A549 (cell line): ENCODE measurements at regions not wholly inside any gene's neighbourhood (a gene's known extent, or its start where the extent isn't known, plus 50 kb on each side); places are given as distances from the start of the nearest gene placed in this dataset.

Experiments
- ATAC-seq, 2 experiments: fragments of 200-7000 bp in 1 of 2; fragments of >200 bp in 1 of 2; cut with Nextera tagmentation in 1 of 2; cut with Tn5 transposase in 1 of 2; 3 replicates each; pipeline versions ENCODE4 v1.8.0 to v1.9.1; 2018 to 2020; ENCODE audit warnings: mild to moderate bottlenecking in 1 of 2, moderate library complexity in 1 of 2
- CTCF ChIA-PET: fragments of 300-600 bp; sonication (Branson Sonifier 250); formaldehyde crosslinking; extraction: SDS; loops from one replicate; lab custom pipeline; 2021; ENCODE audit warnings: antibody characterized with exemption, inconsistent platforms; lab: Yijun Ruan, JAX
- POLR2A ChIA-PET: fragments of 350-600 bp; formaldehyde crosslinking; extraction: SDS; loops from one replicate; lab custom pipeline; 2021; ENCODE audit warnings: antibody characterized with exemption, inconsistent platforms; lab: Yijun Ruan, JAX
- DNase-seq, 2 experiments: peaks; one replicate each; pipeline versions ENCODE4 v3.0.0 to v3.0.0-alpha.2; 2011 to 2016; ENCODE audit warnings: low read depth in 1 of 2, low spot score in 1 of 2
- FAIRE-seq: peaks from 2 replicates; lab custom pipeline; 2011; peaks lifted over from hg19 to GRCh38; lab: Jason Lieb, UNC
- H3K27ac ChIP-seq, 2 experiments: fragments of >200 bp; sonication (Bioruptor Twin); formaldehyde crosslinking; 3 replicates each; pipeline ENCODE4 v1.5.1; 2016 to 2017
- H3K4me1 ChIP-seq: fragments of >200 bp; sonication (Bioruptor Twin); formaldehyde crosslinking; 3 replicates; pipeline ENCODE4 v1.6.1; 2016
- H3K4me2 ChIP-seq: fragments of >200 bp; sonication (Bioruptor Twin); formaldehyde crosslinking; 3 replicates; pipeline ENCODE4 v1.6.1; 2016
- H3K4me3 ChIP-seq: fragments of >200 bp; sonication (Bioruptor Twin); formaldehyde crosslinking; 3 replicates; pipeline ENCODE4 v1.5.1; 2016
- H3K9me3 ChIP-seq: fragments of >200 bp; sonication (Bioruptor Twin); formaldehyde crosslinking; 3 replicates; pipeline ENCODE4 v1.6.1; 2016
- CHD2 ChIP-seq: fragments of 150-350 bp; IDR thresholded peaks from 2 replicates; pipeline ENCODE4 v1.6.1; 2014; ENCODE audit warnings: low read length; ENCODE audit not compliant: partially characterized antibody
- EP300 ChIP-seq, 2 experiments: fragments of >200 bp; sonication (Bioruptor Twin); formaldehyde crosslinking; IDR thresholded peaks; 2 replicates in 1 of 2; 3 replicates in 1 of 2; pipeline ENCODE4 v1.6.1; 2016 to 2017
- FOSB ChIP-seq: fragments of 250-450 bp; sonication (Bioruptor Pico); IDR thresholded peaks from 2 replicates; pipeline ENCODE4 v1.5.0; 2020; ENCODE audit warnings: mild to moderate bottlenecking, moderate library complexity
- FOSL2 ChIP-seq, 2 experiments: fragments of 450-650 bp in 1 of 2; fragments of >200 bp in 1 of 2; sonication (Bioruptor Twin) in 1 of 2; formaldehyde crosslinking; IDR thresholded peaks; 2 replicates each; pipeline versions ENCODE4 v1.5.0 to v1.6.1; 2016 to 2020; ENCODE audit warnings: mild to moderate bottlenecking in 1 of 2, moderate library complexity in 1 of 2
- FOXS1 ChIP-seq: fragments of 250-450 bp; sonication (Bioruptor Pico); IDR thresholded peaks from 2 replicates; pipeline ENCODE4 v1.5.0; 2020; ENCODE audit warnings: mild to moderate bottlenecking, moderate library complexity
- JUN ChIP-seq, 2 experiments: fragments of >200 bp; sonication (Bioruptor Twin); formaldehyde crosslinking; IDR thresholded peaks; 2 replicates in 1 of 2; 3 replicates in 1 of 2; pipeline ENCODE4 v1.6.1; 2016 to 2017
- KDM1A ChIP-seq: fragments of 200-600 bp; sonication (generic); IDR thresholded peaks from 2 replicates; pipeline ENCODE4 v1.6.1; 2016; ENCODE audit warnings: low read depth, mild to moderate bottlenecking
- PBX3 ChIP-seq: IDR thresholded peaks from 2 replicates; pipeline ENCODE4 v1.6.1; 2012
- PHF8 ChIP-seq: fragments of 200-600 bp; sonication (generic); IDR thresholded peaks from 2 replicates; pipeline ENCODE4 v1.6.1; 2016; ENCODE audit warnings: low read depth, mild to moderate bottlenecking, antibody characterized with exemption, moderate library complexity, borderline replicate concordance
- POLR2AphosphoS2 ChIP-seq: conservative IDR thresholded peaks from 2 replicates; pipeline ENCODE4 v1.6.1; 2012; ENCODE audit warnings: low read length, improper control_type of control experiment, inconsistent platforms
- RARB ChIP-seq: fragments of 250-450 bp; sonication (Bioruptor Pico); IDR thresholded peaks from 2 replicates; pipeline ENCODE4 v1.8.0; 2021; ENCODE audit warnings: mild to moderate bottlenecking, moderate library complexity
- RCOR1 ChIP-seq: fragments of 150-350 bp; IDR thresholded peaks from 2 replicates; pipeline ENCODE4 v1.6.1; 2014; ENCODE audit warnings: antibody characterized with exemption, low read length, low read depth
- REST ChIP-seq: fragments of 200-600 bp; sonication (generic); IDR thresholded peaks from 2 replicates; pipeline ENCODE4 v1.6.1; 2016; ENCODE audit warnings: antibody characterized with exemption, mild to moderate bottlenecking, moderate library complexity
- SREBF2 ChIP-seq: fragments of 450-650 bp; IDR thresholded peaks from 2 replicates; pipeline ENCODE4 v1.6.1; 2014; ENCODE audit warnings: mild to moderate bottlenecking, moderate library complexity
- ZFP36 ChIP-seq: fragments of 450-650 bp; IDR thresholded peaks from 2 replicates; pipeline ENCODE4 v1.6.1; 2014; ENCODE audit warnings: borderline replicate concordance; ENCODE audit not compliant: partially characterized antibody
- WGBS: methylation state at CpG from one replicate; pipeline ENCODE4 v1.1.6; 2017; ENCODE audit errors: missing lambda C conversion rate; 5-methylcytosine and 5-hydroxymethylcytosine counted together
- TF ChIP-seq, protein P1 (sequence below): fragments of 250-450 bp; sonication (Bioruptor Pico); IDR thresholded peaks from 2 replicates; pipeline ENCODE4 v1.5.0; 2021; ENCODE audit warnings: mild to moderate bottlenecking, moderate library complexity, borderline replicate concordance
- TF ChIP-seq, protein P2 (sequence below): fragments of >200 bp; sonication (Bioruptor Twin); formaldehyde crosslinking; IDR thresholded peaks from 3 replicates; pipeline ENCODE4 v1.6.1; 2016
- TF ChIP-seq, protein P3 (sequence below): fragments of 150-350 bp; IDR thresholded peaks from 2 replicates; pipeline ENCODE4 v1.6.1; 2014; ENCODE audit warnings: low read depth, mild to moderate bottlenecking, low read length

GRCh38 chr5:98433673-98434072 lies 339.8 kb upstream of the RGMB start:
- FAIRE-seq (no peak), ATAC-seq (no peak), DNase-seq (no peak)
- Histone ChIP-seq H3K27ac (no peak overlapping the region), H3K4me3 (no peak overlapping the region), H3K9me3 (no peaks in the 10 kb centered on the region), H3K4me2 (no peak overlapping the region)
- POLR2A ChIA-PET, result no interaction called here
- CTCF ChIA-PET, result no interaction called here
- TF ChIP-seq KDM1A, result no peak
- TF ChIP-seq FOSL2 (IDR thresholded peaks at IDR 0.05), result no peak
- 0 out of 2 replicates have a peak, but pooled peaks have one; percentile 18 for TF ChIP-seq FOSL2 (CRISPR knock-in tag; IDR thresholded peaks at IDR 0.05)
- TF ChIP-seq, all 56 proteins: peak for 1
- H3K4me1 ChIP-seq, result no peaks in the 10 kb centered on the region

- ChIA-PET CTCF (no interaction called here), POLR2A (no interaction called here)
- no peak for ATAC-seq
- 69% methylated on average over 3 of the region's 3 CpGs for WGBS
- TF ChIP-seq SREBF2, result no peak
- TF ChIP-seq, protein P1, sequence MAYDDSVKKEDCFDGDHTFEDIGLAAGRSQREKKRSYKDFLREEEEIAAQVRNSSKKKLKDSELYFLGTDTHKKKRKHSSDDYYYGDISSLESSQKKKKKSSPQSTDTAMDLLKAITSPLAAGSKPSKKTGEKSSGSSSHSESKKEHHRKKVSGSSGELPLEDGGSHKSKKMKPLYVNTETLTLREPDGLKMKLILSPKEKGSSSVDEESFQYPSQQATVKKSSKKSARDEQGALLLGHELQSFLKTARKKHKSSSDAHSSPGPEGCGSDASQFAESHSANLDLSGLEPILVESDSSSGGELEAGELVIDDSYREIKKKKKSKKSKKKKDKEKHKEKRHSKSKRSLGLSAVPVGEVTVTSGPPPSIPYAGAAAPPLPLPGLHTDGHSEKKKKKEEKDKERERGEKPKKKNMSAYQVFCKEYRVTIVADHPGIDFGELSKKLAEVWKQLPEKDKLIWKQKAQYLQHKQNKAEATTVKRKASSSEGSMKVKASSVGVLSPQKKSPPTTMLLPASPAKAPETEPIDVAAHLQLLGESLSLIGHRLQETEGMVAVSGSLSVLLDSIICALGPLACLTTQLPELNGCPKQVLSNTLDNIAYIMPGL, result no peak
- TF ChIP-seq POLR2AphosphoS2, result no peak
- no peak for FAIRE-seq
- no peak overlapping the region for H3K4me3 ChIP-seq
- no peak overlapping the region for H3K27ac ChIP-seq
- DNase-seq, result no peak
- no peak overlapping the region for H3K4me2 ChIP-seq
- no peaks in the 10 kb centered on the region for H3K9me3 ChIP-seq
- H3K4me1 ChIP-seq, result no peaks in the 10 kb centered on the region
These were observed 336.8 kb upstream of the RGMB start for GRCh38 chr5:98436667-98437066.

DNA sequence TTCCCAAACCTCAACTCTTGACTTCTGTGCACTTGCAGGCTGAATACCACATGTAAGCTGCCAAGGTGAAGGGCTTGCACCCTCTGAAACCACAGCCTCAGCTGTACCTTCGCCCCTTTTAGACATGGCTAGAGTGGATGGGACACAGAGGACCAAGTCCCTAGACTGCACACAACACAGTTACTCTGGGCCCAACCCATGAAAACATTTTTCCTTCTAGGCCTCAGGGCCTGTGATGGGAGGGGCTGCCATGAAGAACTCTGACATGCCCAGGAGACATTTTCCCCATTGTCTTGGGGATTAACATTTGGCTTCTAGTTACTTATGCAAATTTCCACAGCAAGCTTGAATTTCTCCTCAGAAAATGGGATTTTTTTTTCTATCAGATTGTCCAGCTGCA lies 331.0 kb upstream of the RGMB start:
- ChIA-PET POLR2A (no interaction called here), CTCF (interaction anchor here (2.1 kb wide), 1 partner anchor 27 kb away, joined by 8 read pairs; no protein-coding TSS in a partner anchor)
- WGBS, result 13% methylated on average over 1 of the region's 1 CpG
- Histone ChIP-seq H3K4me2 (no peak overlapping the region), H3K9me3 (no peaks in the 10 kb centered on the region; the same call in 1 of the 3 replicates), H3K4me1 (no peaks in the 10 kb centered on the region), H3K27ac (no peak overlapping the region), H3K4me3 (no peak overlapping the region)
- no peak for ATAC-seq
- TF ChIP-seq CHD2 (no peak), JUN (IDR thresholded peaks at IDR 0.05) (no peak)
- DNase-seq, result no peak
- FAIRE-seq, result no peak

DNA sequence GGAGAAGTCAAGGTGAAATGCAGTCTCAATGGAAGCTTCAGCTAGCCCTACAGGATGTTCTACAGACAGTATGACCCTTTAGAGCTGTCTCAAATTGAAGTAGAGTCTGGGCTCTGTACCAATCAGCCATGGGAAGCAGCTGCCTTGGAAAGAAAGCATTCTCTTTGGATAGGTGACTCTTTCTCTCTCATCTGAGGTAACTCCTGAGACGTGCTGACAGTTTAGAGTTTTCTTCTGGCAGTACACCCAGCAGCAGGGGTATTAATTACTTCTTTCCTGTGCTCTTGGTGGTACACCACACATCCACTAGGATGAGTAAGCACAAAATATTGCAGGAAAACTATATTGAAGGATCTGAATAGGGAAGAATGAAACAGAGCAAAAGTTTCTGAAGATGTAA lies 329.6 kb upstream of the RGMB start:
- H3K9me3 ChIP-seq, result no peaks in the 10 kb centered on the region; the same call in 1 of the 3 replicates
- FAIRE-seq (no peak), DNase-seq (no peak), ATAC-seq (no peak)
- no peak overlapping the region for H3K4me3 ChIP-seq
- H3K27ac ChIP-seq, result no peak overlapping the region
- ChIA-PET CTCF (interaction anchor here (0.6 kb wide), 1 partner anchor 1610 kb away, joined by 3 read pairs; no protein-coding TSS in a partner anchor), POLR2A (no interaction called here)
- TF ChIP-seq RCOR1, result no peak
- H3K4me1 ChIP-seq, result no peaks in the 10 kb centered on the region
- no peak overlapping the region for H3K4me2 ChIP-seq
- 0% methylated on average over 1 of the region's 1 CpG for WGBS

- Histone ChIP-seq H3K27ac (no peak overlapping the region), H3K4me2 (no peak overlapping the region), H3K9me3 (no peaks in the 10 kb centered on the region), H3K4me1 (no peaks in the 10 kb centered on the region), H3K4me3 (no peak overlapping the region)
- WGBS, result 14% methylated on average over 1 of the region's 1 CpG
- FAIRE-seq, result no peak
- ATAC-seq, result no peak
- ChIA-PET CTCF (interaction anchor here (1.8 kb wide), 1 partner anchor 316 kb away, joined by 5 read pairs; no protein-coding TSS in a partner anchor), POLR2A (no interaction called here)
- DNase-seq, result no peak
- TF ChIP-seq RARB (CRISPR knock-in tag), result no peak
- TF ChIP-seq, protein P2, sequence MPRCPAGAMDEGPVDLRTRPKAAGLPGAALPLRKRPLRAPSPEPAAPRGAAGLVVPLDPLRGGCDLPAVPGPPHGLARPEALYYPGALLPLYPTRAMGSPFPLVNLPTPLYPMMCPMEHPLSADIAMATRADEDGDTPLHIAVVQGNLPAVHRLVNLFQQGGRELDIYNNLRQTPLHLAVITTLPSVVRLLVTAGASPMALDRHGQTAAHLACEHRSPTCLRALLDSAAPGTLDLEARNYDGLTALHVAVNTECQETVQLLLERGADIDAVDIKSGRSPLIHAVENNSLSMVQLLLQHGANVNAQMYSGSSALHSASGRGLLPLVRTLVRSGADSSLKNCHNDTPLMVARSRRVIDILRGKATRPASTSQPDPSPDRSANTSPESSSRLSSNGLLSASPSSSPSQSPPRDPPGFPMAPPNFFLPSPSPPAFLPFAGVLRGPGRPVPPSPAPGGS, result no peak
- TF ChIP-seq REST, result no peak
- no peak for TF ChIP-seq ZFP36
- TF ChIP-seq PBX3, result no peak
- no peak for TF ChIP-seq EP300 (IDR thresholded peaks at IDR 0.05)
- TF ChIP-seq FOXS1, result no peak
- TF ChIP-seq, protein P3, sequence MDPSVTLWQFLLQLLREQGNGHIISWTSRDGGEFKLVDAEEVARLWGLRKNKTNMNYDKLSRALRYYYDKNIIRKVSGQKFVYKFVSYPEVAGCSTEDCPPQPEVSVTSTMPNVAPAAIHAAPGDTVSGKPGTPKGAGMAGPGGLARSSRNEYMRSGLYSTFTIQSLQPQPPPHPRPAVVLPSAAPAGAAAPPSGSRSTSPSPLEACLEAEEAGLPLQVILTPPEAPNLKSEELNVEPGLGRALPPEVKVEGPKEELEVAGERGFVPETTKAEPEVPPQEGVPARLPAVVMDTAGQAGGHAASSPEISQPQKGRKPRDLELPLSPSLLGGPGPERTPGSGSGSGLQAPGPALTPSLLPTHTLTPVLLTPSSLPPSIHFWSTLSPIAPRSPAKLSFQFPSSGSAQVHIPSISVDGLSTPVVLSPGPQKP, result no peak
- TF ChIP-seq KDM1A, result no peak
- no peak for TF ChIP-seq FOSB (CRISPR knock-in tag)
- TF ChIP-seq PHF8, result no peak
These were observed 320.2 kb upstream of the RGMB start for GRCh38 chr5:98453296-98453695.
